ENCODE measurements at regions not wholly inside any gene's neighbourhood (a gene's known extent, or its start where the extent isn't known, plus 50 kb on each side); places are given as distances from the start of the nearest gene placed in this dataset.
"Not testable (repeated sequence)": the region's sequence is repeated elsewhere in the genome, so short reads cannot be mapped to it uniquely, and the experiment has no call there.

DNA sequence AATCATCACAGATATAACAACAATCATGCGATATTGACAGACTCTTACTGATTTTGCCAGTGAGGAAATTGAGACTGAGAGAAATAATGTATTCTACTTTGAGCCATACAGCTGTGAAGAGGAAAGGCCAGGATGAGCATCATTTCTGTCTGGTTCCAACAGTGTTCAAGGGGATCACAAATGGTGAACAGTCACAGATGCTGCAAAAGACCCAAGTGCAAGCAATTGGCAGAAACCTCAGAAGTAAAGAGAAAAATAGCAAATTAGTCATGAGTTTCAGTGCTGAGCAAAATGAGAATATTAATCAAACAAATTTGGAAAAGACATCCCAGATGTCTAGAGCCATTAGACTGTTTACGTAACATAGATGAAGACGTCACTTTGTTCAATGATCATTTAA is 114.1 kb downstream of the RAB38 start:
- FAIRE-seq, result no peak

GRCh38 chr11:88059326-88059725 is 115.9 kb downstream of the RAB38 start:
- FAIRE-seq, result no peak

GRCh38 chr11:88051396-88051795 is 123.8 kb downstream of the RAB38 start:
- FAIRE-seq, result no peak

GRCh38 chr11:88050247-88050646 is 125.0 kb downstream of the RAB38 start:
- no peak for FAIRE-seq

DNA sequence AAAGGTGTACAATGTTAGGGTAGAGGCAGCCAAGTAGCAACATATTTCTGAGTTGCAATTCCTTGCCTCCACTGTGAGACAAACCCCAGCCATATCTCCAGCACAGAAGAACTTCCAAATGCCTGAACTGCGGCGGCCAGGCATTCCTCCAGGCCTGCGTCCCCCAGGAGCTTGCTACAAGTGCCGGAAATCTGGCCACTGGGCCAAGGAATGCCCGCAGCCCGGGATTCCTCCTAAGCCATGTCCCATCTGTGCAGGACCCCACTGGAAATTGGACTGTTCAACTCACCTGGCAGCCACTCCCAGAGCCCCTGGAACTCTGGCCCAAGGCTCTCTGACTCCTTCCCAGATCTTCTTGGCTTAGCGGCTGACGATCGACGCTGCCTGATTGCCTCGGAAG is 130.0 kb downstream of the RAB38 start:
- FAIRE-seq, result not testable (repeated sequence)

DNA sequence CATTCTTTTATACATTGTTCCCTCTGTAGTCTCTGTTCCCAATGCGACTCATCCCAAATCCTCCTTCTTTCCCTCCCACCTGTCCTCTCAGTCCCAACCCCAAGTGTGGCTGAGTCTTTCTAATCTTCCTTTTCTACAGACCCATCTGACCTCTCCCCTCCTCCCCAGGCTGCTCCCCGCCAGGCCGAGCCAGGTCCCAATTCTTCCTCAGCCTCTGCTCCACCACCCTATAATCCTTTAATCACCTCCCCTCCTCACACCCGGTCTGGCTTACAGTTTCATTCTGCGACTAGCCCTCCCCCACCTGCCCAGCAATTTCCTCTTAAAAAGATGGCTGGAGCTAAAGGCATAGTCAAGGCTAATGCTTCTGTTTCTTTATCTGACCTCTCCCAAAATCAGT is 130.6 kb downstream of the RAB38 start:
- FAIRE-seq, result not testable (repeated sequence)

DNA sequence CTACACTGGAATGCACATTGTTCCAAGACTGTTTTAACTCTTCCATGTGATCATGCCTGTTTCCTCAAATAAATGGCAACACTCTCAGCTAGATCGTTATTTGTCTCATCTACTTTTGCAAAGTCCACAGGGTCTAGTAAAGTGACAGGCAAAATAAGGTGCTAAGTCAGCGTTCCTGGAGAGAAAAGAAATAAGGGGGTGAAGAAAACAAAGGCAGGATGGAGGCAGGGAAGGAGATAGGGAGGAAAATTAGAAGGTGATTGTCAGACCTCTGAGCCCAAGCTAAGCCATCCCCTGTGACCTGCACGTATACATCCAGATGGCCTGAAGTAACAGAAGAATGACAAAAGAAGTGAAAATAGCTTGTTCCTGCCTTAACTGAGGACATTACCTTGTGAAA is 132.1 kb downstream of the RAB38 start:
- no peak for FAIRE-seq

DNA sequence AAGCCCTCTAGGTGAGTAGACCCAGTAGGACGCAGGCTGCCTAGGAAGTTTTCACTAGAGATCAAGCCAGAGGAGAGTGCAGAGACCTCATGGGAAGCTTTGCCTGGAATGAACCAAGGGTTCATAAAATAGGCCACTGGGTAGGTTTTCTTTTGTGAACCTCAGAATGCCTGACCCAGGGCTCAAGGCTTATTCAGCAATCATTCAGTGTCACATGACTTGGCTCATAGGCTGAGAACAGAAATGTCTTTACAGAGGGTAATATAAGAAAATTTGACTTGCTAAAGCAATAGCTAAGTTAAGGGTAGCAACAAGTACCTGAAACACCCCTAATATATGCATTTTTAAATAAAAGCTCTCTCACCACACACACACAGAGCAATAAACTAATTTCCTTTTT is 132.6 kb downstream of the RAB38 start:
- no peak for FAIRE-seq

GRCh38 chr11:88042238-88042637 is 133.0 kb downstream of the RAB38 start:
- no peak for FAIRE-seq

DNA sequence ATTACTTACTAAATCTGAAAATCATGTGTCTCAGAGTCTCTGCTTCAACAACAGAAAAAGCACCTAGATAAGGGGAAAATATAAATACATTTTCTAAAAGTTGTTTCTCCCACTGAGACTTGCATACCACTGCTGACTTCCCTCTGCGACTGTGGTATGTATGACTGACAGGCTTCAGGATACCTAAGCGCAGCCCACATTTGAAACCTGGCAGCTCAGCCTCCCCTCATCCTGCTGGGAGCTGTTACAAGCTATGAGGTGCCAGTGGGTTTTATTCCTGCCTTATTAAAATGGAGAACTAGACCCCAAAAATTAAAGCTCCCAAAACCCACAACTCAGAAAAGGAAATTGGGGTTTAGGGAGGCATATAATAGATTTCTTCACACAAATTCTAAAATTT is 133.6 kb downstream of the RAB38 start:
- no peak for FAIRE-seq

DNA sequence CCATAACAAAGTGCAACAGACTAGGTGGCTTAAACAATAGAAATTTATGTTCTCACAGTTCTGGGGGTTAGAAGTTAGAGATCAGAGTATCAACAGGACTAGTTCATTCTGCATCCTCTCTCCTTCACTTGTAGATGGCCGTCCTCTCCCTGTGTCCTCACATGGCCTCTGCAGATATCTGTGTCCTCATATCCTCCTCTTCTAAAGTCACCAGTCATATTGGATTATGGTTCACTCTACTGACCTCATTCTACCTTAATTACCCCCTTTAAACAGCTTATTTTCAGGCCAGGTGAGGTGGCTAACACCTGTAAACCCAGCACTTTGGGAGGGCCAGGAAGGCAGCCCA is 135.1 kb downstream of the RAB38 start:
- FAIRE-seq, result no peak

- no peak for FAIRE-seq
These were observed 135.6 kb downstream of the RAB38 start for GRCh38 chr11:88039476-88040147.

- no peak for FAIRE-seq
These were observed 137.2 kb downstream of the RAB38 start for GRCh38 chr11:88038063-88038462.

GRCh38 chr11:88036701-88037100 is 138.5 kb downstream of the RAB38 start:
- no peak for FAIRE-seq

DNA sequence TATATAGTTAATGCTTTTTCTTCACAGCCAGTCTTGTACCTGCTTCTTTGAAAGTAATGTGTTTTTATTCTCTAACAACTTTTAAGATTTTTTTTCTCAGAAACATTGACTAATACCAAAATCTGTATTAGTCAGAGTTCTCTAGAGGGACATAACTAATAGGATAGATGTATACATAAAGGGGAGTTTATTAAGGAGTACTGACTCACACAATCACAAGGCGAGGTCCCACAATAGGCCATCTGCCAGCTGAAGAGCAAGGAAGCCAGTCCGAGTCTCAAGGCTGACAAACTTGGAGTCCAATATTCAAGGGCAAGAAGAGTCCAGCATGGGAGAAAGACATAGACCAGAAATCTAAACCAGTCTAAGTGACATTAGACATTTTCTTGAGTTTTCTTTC is 140.0 kb downstream of the RAB38 start:
- FAIRE-seq, result no peak

GRCh38 chr11:88017666-88018065 is 157.6 kb downstream of the RAB38 start:
- no peak for FAIRE-seq

DNA sequence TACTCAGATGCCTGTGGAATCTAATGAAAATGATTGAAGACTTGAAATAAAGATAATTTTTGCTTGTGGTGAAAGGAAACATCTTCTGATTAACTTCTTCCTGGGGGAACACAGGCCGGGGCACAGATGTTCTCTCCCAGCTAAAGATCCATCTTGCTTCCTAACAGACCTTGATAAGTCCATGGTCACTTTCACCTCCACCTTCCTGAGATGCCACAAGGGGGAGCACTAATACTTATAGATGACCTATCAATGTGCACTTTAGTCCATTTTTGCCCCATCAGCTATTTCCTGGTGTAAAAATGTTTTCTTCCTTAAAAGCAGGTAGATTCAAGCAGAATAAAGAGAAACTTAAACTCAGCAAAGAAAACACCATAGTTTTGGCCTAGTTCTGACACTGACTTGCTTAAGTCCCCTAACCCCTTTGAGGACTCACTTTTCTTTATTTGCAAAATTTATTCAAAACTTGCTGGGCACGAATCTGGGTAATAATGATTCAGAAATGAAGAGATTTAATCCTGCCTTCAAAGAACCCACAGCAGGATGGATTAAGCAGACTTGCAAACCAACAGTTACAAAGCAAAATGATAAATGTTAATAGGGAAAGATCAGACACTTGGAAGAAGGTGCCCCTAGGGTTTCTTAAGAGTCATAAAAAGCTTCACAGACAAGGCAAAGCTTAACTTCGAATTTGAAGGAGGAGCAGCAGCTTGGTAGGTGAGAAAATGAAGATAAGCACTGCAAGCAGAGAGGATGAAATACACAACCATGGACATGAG is 158.7 kb downstream of the RAB38 start:
- FAIRE-seq, result no peak

DNA sequence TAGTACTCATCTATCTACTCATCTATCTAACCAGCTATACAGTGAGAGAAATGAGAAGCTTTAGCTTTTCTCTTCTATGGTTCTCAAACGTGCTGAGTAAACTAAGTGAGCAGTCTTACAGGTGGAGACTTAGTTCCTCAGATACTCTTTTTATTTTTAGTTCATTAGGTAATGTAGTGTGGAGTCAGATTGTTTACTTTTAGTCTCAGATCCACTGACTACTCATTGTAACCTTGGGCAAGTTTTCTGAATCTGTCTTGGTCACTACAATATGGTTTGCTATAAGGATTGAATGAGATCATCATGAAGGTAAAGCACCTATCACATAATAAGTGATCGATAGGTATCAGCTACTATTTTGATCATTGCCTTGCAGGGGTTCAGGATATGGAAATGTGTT is 160.1 kb downstream of the RAB38 start:
- no peak for FAIRE-seq

DNA sequence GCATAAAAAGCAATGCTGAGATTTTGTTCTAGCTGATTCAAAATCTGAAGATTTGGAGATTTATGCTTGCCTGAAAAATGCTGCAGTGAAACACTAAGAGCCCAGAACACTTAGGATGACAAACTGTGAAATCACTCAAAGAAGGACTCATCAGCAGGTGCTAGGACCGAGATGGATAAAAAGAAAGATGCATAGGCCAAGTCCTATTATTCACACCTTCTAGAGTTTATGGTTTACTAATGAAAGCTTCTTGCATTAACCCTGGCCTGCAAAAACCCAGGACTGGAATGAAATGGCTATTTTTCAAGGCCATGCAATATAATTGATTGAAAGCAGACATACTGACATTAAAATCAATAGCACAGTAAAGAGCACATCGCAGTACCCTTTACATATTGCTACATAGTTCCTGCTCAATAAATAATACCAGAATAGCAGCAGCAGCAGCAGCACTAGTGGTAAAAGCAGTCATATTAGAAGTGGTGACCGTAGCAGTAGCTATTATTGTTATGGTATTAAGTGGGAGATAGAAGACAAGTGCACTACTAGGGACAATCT is 161.7 kb downstream of the RAB38 start:
- FAIRE-seq, result no peak

DNA sequence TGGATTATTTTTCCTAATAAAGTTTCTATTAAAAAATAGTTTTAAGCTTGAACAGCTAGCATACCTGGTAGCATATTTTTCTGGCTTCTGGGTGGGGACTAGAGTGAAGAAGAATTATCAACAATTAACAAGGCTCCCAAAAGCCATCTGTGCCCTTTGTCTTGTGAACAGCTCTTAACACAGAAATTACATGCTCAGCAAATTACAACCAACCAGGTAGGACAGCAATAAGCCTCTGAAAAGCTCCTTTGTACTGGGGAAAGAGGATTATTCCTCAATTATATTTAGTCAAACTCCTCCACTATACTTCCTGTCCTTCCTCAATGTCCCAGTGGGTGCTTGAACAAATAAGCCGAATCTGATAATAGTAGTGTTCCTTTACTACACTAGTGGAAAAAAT is 162.8 kb downstream of the RAB38 start:
- no peak for FAIRE-seq

DNA sequence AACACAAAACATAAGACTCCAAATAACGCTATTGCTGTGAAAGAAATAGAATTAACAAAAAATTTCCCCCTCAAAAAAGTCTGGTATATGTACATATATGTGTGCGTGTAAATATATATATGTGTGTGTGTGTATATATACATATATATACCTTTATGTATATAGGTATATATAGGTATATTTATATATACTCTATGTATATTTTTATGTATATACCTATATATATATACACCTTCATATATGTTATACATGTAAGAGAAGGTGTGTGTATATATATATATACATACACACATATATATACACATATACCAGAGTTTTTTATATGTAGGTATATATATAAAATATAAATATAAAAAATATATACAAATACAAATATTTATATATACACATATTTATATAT is 199.2 kb downstream of the RAB38 start:
- no peak for FAIRE-seq

DNA sequence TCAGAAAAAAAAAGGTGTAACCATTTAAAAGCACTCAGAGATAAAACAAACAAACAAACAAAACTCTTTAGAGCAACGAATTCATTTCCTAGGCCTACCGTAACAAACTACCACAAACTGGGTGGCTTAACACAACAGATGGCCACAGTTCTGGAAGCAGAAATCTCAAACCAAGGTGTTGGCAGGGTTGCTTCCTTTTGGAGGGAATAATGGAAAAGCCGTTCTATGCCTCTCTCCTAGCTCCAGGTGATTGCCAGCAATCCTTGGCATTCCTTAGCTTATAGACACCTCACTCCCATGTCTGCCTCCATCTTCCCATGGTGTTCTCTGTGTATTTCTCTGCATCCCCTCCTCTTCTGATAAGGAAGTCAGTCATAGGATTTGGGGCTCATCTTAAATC is 200.4 kb downstream of the RAB38 start:
- no peak for FAIRE-seq

- no peak for FAIRE-seq
These were observed 203.1 kb downstream of the RAB38 start for GRCh38 chr11:87972133-87972532.

DNA sequence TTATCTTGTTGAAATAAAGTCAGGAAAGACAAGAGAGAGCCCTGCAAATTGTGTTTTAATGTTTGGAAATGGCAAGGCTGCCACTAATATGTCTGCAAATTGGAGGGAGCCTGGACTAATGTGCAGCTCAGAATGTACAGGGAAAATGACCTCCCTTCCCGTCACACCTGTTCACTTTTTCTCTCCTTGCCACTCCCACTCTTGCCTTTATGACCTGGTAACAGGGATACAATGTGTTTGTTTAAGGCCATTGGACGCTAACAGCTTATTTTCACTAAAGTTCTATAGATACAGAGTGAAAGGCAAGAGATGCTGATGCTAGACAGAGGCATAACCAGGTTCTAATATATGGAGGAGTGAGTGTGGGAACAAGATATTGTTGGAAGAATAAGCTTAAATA is 203.9 kb downstream of the RAB38 start:
- no peak for FAIRE-seq

DNA sequence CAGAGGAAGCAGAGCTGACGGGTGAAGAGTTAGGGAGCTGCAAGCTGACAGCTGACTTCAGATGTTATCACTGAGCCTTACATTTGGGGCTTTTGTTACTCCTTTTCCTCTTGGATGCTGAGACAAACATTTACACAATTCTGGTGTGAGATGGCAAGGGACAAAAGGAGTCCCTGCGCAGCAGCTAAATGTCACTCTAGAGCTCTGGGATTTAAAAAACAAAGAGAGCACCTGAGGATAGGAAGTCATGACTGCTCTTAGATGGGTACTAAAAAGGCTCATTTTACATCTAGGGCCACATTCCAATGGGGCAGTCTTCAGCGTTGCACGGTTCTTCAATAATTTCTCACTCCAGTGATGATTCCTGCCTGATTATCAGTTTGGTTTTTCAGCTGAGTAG is 204.5 kb downstream of the RAB38 start:
- no peak for FAIRE-seq

All from G401.6 (cell line).